ENCODE measurements at regions not wholly inside any gene's neighbourhood (a gene's known extent, or its start where the extent isn't known, plus 50 kb on each side); places are given as distances from the start of the nearest gene placed in this dataset.

DNA sequence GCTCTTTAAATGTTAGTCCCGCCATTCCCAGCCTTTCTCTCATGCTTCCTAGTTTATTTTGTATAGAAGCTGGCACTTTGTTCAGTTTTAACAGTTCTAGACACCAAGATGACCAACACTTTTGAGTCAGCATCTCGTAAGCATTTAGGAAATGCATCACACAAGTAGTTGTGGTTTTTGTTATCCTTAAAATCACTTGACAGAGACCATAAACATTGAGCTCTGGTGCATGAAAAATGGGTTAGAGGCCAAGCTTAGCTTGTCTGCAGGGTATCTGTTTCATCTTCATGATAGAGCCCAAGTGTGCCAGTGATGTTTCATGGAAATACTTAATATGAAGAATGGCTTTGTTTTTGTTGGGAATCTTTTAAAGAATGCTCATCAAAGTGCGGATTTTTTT lies 159.7 kb downstream of the DISP1 start:
- Histone ChIP-seq H3K27me3 (replicated peaks in 1 of 4; ENCODE audit: control insufficient read depth in 3 of 4, extremely low read depth in 1 of 4, insufficient read depth in 3 of 4, low read length in 3 of 4) (no peaks in the 10 kb centered on the region), H2BK12ac (ENCODE audit: low read depth, low read length) (no peak overlapping the region), H4K5ac (ENCODE audit: insufficient read length, low read depth, low read length) (no peak overlapping the region), H3K23me2 (ENCODE audit: low read depth, low read length) (no peaks in the 10 kb centered on the region), H3K79me2 (ENCODE audit: control insufficient read depth in 1 of 2, insufficient read depth in 2 of 2, low read length in 2 of 2) (no peaks in the 10 kb centered on the region), H2BK15ac (ENCODE audit: low read length) (no peak overlapping the region), H2AFZ (ENCODE audit: low read length) (no peak overlapping the region), H2AK5ac (ENCODE audit: low read depth, low read length) (no peak overlapping the region), H3K14ac (ENCODE audit: insufficient read length) (no peak overlapping the region), H2BK5ac (ENCODE audit: low read depth, low read length) (no peak overlapping the region), H3K79me1 (ENCODE audit: low read depth, low read length) (no peaks in the 10 kb centered on the region), H3K9ac (replicated peaks in 1 of 4; ENCODE audit: extremely low read depth in 1 of 4, low read depth in 3 of 4, low read length in 3 of 4) (no peak overlapping the region), H4K8ac (ENCODE audit: extremely low read depth, insufficient read depth, low read length) (no peak overlapping the region), H3K56ac (replicated peaks; ENCODE audit: insufficient read length, low read depth, low read length) (no peak overlapping the region), H3K4me2 (ENCODE audit: insufficient read depth in 1 of 2, low read depth in 2 of 2, low read length in 2 of 2) (no peak overlapping the region), H2BK20ac (ENCODE audit: low read length) (no peak overlapping the region), H3K18ac (ENCODE audit: extremely low read depth, low read length) (no peak overlapping the region), H2BK120ac (replicated peaks; ENCODE audit: low read depth, low read length) (no peak overlapping the region), H4K20me1 (replicated peaks in 1 of 2; ENCODE audit: control insufficient read depth in 1 of 2, insufficient read depth in 2 of 2, low read length in 2 of 2) (peaks cover 0 to under 1% of the 10 kb centered on the region in 2 experiments), H3K4me1 (replicated peaks in 1 of 4; ENCODE audit: control insufficient read depth in 3 of 4, insufficient read depth in 4 of 4, low read length in 3 of 4) (no peaks in the 10 kb centered on the region), H3K36me3 (ENCODE audit: control insufficient read depth in 2 of 4, insufficient read depth in 4 of 4, low read length in 3 of 4) (no peaks in the 10 kb centered on the region), H3K4me3 (ENCODE audit: extremely low read depth in 1 of 4, insufficient read depth in 2 of 4, low read depth in 3 of 4, low read length in 4 of 4) (no peak overlapping the region), H3K9me3 (ENCODE audit: insufficient read depth in 2 of 2, low read depth in 1 of 2, low read length in 1 of 2) (no peaks in the 10 kb centered on the region), H3K4ac (replicated peaks; ENCODE audit: insufficient read length, low read depth, low read length) (no peak overlapping the region), H3K27ac (ENCODE audit: low read depth, low read length) (no peak overlapping the region), H3K23ac (ENCODE audit: insufficient read length) (no peak overlapping the region), H4K91ac (replicated peaks; ENCODE audit: insufficient read length, low read length) (no peak overlapping the region)
- ChIA-PET POLR2A (ENCODE audit: partially characterized antibody) (interaction anchor here (1.3 kb wide), 1 partner anchor 36 kb away, joined by 3 read pairs; no protein-coding TSS in a partner anchor), CTCF (ENCODE audit: partially characterized antibody) (no interaction called here)
- no peak for FAIRE-seq
- no peak for DNase-seq (ENCODE audit: low read depth in 1 of 2, low spot score in 2 of 2)
- WGBS, 2 experiments (ENCODE audit: extremely low coverage in 1 of 2, insufficient coverage in 1 of 2, insufficient read length in 1 of 2, insufficient replicate concordance in 2 of 2, low coverage in 1 of 2, low lambda C conversion rate in 2 of 2, missing lambda C conversion rate in 1 of 2) = 81% methylated on average over 3 of the region's 3 CpGs; no CpG with 5 or more reads in 1 of the 2 experiments
- TF ChIP-seq CBX5 (IDR thresholded peaks at IDR 0.05; ENCODE audit: low read depth, low read length) = no peak
- no peak for TF ChIP-seq NRF1 (IDR thresholded peaks at IDR 0.05; ENCODE audit: low read depth, low read length)
- no peak for TF ChIP-seq POU5F1 (IDR thresholded peaks at IDR 0.05; ENCODE audit: low read depth, low read length)
- TF ChIP-seq CHD1 (IDR thresholded peaks at IDR 0.05; ENCODE audit: low read depth, low read length) = no peak
- TF ChIP-seq RBBP5 (IDR thresholded peaks at IDR 0.05; ENCODE audit: borderline replicate concordance, low read depth, low read length) = no peak
- TF ChIP-seq NANOG (IDR thresholded peaks at IDR 0.05; ENCODE audit: insufficient read depth, low read depth, low read length, poor library complexity, severe bottlenecking) = no peak
- TF ChIP-seq SAP30 (IDR thresholded peaks at IDR 0.05; ENCODE audit: insufficient read depth, insufficient replicate concordance, low read length) = no peak
